ENCODE measurements at regions not wholly inside any gene's neighbourhood (a gene's known extent, or its start where the extent isn't known, plus 50 kb on each side); places are given as distances from the start of the nearest gene placed in this dataset.
"Not testable (repeated sequence)": the region's sequence is repeated elsewhere in the genome, so short reads cannot be mapped to it uniquely, and the experiment has no call there.

DNA sequence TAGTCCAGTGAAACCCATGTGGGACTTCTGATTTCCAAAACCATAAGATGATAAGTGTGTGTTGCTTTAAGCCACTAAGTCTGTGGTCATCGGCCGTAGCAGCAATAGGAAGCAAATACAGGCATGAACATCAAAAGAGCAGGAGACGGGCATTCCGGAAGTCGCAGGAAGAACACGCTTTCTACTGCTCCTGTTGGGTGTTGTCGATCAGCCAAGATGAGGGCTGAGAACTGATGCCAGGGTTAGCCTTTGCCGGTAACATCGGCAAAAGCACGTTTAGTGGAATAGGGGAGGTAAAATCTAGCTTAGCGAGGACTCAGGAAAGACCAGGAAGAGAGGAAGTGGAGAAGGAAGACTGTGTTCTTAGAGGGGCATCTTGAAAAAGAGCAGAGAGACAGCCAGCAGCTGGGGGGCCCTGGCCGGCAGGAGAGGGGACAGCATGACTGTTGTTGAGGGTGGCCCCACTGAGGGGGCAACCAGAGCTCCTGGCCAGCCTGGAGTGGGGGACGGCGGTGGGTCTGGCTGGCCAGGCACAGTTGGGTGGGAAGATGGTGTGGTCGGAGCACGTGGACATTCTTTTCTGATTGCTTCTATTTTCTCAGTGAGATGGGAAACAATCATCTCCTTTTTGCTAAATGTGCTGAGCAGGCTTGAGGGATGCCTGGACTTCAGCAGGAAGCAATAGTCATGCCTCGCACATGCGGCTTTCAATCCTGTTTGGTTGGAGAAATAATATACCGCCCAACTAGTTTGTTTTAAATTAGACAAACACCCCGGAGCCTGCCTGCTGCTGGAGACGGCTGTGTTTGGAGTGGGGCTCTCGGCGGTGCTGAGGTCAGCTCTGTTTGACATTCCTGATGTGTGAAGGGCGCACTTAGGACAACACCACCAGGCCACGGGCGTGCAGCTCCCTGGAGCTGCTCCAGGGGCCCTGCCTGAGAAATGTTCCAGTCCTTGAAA lies 109.9 kb downstream of the METRNL start:
- peak; percentile 40 to 60 for ATAC-seq
- Histone ChIP-seq H3K4me1 (ENCODE audit: control insufficient read depth, insufficient read depth, low read length) (no peaks in the 10 kb centered on the region), H3K27me3 (ENCODE audit: control insufficient read depth, insufficient read depth) (no peaks in the 10 kb centered on the region), H3K4me3 (ENCODE audit: low read length) (no peak overlapping the region), H3K9me3 (ENCODE audit: control insufficient read depth, low read length) (no peaks in the 10 kb centered on the region), H3K27ac (ENCODE audit: low read length) (no peak overlapping the region)
- DNase-seq: peak; percentile 45 to 76 (median 63)
- intact Hi-C loops (cut with DNase I): no loop called here
- 69% methylated on average over 26 of the region's 26 CpGs for WGBS

- ATAC-seq: no peak
- Histone ChIP-seq H3K4me3 (ENCODE audit: low read length) (no peak overlapping the region), H3K4me1 (ENCODE audit: control insufficient read depth, insufficient read depth, low read length) (no peaks in the 10 kb centered on the region), H3K27ac (ENCODE audit: low read length) (no peak overlapping the region), H3K27me3 (ENCODE audit: control insufficient read depth, insufficient read depth) (no peaks in the 10 kb centered on the region), H3K9me3 (ENCODE audit: control insufficient read depth, low read length) (no peaks in the 10 kb centered on the region)
- peak in 1 of 3 donors; percentile 12 for DNase-seq
- intact Hi-C loops (cut with DNase I): no loop called here
- 72% methylated on average over 12 of the region's 12 CpGs for WGBS
Measured at GRCh38 chr17:83190004-83190385, 110.6 kb downstream of the METRNL start.

DNA sequence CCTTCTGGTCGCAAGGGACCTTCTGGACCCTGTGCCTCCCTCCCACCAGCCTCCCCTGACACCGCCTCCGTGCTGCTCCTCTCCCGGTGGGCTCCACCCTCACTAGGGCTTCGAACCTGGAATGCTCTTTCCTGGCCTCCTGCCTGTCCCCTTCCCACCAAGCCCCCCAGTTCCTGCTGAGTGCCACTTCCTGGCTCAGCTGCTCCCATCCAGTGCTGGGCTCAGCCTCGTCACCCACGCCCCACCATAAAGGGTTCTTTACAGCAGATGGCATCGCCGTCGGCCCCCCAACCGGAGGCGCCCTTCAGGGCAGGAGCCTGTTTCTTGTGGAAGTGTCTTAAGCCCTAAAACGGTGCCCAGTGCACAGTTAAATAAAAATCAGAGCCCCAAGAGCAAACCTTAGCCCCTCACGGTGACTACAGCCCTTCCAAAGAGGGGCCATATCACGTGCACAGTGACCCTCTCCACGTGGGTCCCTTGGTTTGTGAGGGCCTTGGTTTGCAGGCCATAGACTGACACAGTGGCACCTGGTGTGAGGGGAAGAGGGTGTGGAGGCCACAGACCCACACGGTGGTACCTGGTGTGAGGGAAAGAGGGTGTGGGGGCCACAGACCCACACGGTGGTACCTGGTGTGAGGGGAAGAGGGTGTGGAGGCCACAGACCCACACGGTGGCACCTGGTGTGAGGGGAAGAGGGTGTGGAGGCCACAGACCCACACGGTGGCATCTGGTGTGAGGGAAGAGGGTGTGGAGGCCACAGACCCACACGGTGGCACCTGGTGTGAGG lies 111.4 kb downstream of the METRNL start:
- intact Hi-C loops (cut with DNase I): no loop called here
- H3K4me3 ChIP-seq (ENCODE audit: low read length): no peak overlapping the region
- H3K4me1 ChIP-seq (ENCODE audit: control insufficient read depth, insufficient read depth, low read length): peaks cover 5% of the 10 kb centered on the region
- ATAC-seq: no peak
- H3K27ac ChIP-seq (ENCODE audit: low read length): no peak overlapping the region
- DNase-seq: peak in 2 of 3 donors; percentile 44 to 50
- no peaks in the 10 kb centered on the region for H3K27me3 ChIP-seq (ENCODE audit: control insufficient read depth, insufficient read depth)
- no peaks in the 10 kb centered on the region for H3K9me3 ChIP-seq (ENCODE audit: control insufficient read depth, low read length)
- 92% methylated on average over 21 of the region's 21 CpGs for WGBS

DNA sequence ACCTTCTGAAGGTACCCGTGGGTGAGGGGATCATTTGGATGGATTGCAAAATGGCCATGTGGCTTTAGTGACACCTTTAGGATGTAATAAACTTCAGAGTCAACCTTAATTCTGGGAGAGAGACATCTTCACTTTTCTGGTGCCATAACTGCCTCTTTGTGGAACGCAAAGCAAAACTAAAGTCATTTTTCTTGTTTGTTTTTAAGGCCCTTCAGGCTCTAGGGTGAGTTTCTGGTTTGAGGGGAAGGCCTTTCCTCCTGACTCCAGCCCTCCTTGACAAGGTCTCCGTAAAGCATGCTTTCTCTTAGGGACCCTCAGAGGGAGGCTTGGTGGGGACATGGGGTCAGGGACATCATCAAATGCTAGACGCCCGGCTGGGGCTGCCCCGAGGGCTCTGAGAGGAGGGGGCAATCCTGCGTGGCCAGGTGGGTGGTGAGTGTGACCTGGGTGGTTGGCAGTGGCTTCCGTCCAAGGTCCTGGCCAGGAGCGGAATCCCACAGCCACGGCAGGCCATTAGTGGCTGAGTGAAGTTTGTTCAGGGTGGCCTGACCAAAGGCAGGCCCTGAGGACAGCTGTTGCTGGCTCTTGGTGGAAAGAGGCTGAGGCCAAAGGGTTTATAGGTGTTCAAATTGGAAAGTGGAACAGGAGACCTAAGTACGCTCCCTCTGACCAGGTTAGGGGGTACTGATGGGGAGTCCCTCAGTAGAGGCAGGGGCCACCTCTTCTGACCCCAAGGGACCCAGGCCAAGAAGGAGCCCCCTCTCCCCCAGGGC lies 112.2 kb downstream of the METRNL start:
- no peaks in the 10 kb centered on the region for H3K27me3 ChIP-seq (ENCODE audit: control insufficient read depth, insufficient read depth)
- H3K9me3 ChIP-seq (ENCODE audit: control insufficient read depth, low read length): no peaks in the 10 kb centered on the region
- intact Hi-C loops (cut with DNase I): no loop called here
- H3K27ac ChIP-seq (ENCODE audit: low read length): no peak overlapping the region
- 94% methylated on average over 11 of the region's 11 CpGs for WGBS
- H3K4me3 ChIP-seq (ENCODE audit: low read length): no peak overlapping the region
- peaks cover 10% of the 10 kb centered on the region for H3K4me1 ChIP-seq (ENCODE audit: control insufficient read depth, insufficient read depth, low read length)
- DNase-seq: peak in 1 of 3 donors; percentile 56
- ATAC-seq: no peak

DNA sequence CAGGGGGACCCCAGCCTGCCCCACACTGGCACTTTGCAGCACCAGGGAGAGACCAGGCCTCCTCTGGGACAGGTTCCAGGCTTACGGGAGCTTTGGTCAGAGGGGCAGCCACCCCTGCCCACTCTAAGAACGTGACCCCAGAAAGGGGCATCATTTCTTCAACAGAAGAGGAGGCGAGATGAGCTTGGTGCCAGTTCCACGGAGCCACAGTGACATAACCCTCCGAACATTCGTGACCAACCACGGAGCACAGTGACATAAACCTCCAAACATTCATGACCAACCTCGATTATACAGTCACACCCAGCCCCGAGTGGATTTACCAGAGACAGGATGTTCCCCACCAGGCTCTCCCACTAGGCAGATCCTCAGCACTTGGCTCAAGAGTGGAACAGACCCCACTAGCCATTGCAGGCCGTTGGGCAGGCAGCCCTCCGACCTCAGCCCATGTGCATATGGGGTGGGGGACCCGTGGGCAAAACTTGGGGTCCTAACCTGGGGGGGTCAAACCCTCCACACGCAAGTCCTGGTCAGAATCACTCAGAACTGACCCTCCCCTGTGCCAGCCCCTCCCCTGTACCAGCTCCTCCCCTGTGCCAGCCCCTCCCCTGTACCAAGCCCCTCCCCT lies 112.9 kb downstream of the METRNL start:
- WGBS: 74% methylated on average over 13 of the region's 13 CpGs
- Histone ChIP-seq H3K27ac (ENCODE audit: low read length) (no peak overlapping the region), H3K4me1 (ENCODE audit: control insufficient read depth, insufficient read depth, low read length) (peaks cover 10% of the 10 kb centered on the region), H3K4me3 (ENCODE audit: low read length) (no peak overlapping the region), H3K9me3 (ENCODE audit: control insufficient read depth, low read length) (no peaks in the 10 kb centered on the region), H3K27me3 (ENCODE audit: control insufficient read depth, insufficient read depth) (no peaks in the 10 kb centered on the region)
- intact Hi-C loops (cut with DNase I): no loop called here
- DNase-seq (peak; percentile 27 to 40 (median 34)), ATAC-seq (no peak)

- H3K4me3 ChIP-seq (ENCODE audit: low read length); ATAC-seq; intact Hi-C loops (cut with DNase I); H3K27ac ChIP-seq (ENCODE audit: low read length); H3K27me3 ChIP-seq (ENCODE audit: control insufficient read depth, insufficient read depth); H3K9me3 ChIP-seq (ENCODE audit: control insufficient read depth, low read length); H3K4me1 ChIP-seq (ENCODE audit: control insufficient read depth, insufficient read depth, low read length): not testable (repeated sequence)
- WGBS: 50% methylated on average over 2 of the region's 2 CpGs
- peak in 2 of 3 donors; percentile 46 to 53 for DNase-seq
Measured at GRCh38 chr17:83192789-83193335, 113.5 kb downstream of the METRNL start.

GRCh38 chr17:83193336-83194185 lies 114.2 kb downstream of the METRNL start:
- 68% methylated on average over 13 of the region's 13 CpGs for WGBS
- DNase-seq: peak; percentile 21 to 65 (median 64)
- no peak for ATAC-seq
- no peak overlapping the region for H3K4me3 ChIP-seq (ENCODE audit: low read length)
- no peaks in the 10 kb centered on the region for H3K9me3 ChIP-seq (ENCODE audit: control insufficient read depth, low read length)
- no peak overlapping the region for H3K27ac ChIP-seq (ENCODE audit: low read length)
- H3K4me1 ChIP-seq (ENCODE audit: control insufficient read depth, insufficient read depth, low read length): peaks cover 10% of the 10 kb centered on the region
- intact Hi-C loops (cut with DNase I): no loop called here
- H3K27me3 ChIP-seq (ENCODE audit: control insufficient read depth, insufficient read depth): no peaks in the 10 kb centered on the region

GRCh38 chr17:83194186-83194561 lies 114.8 kb downstream of the METRNL start:
- no peak overlapping the region for H3K4me3 ChIP-seq (ENCODE audit: low read length)
- no peaks in the 10 kb centered on the region for H3K27me3 ChIP-seq (ENCODE audit: control insufficient read depth, insufficient read depth)
- no peak for ATAC-seq
- intact Hi-C loops (cut with DNase I): no loop called here
- H3K4me1 ChIP-seq (ENCODE audit: control insufficient read depth, insufficient read depth, low read length): peaks cover 10% of the 10 kb centered on the region
- WGBS: 76% methylated on average over 7 of the region's 7 CpGs
- H3K27ac ChIP-seq (ENCODE audit: low read length): no peak overlapping the region
- peak in 2 of 3 donors; percentile 30 to 39 for DNase-seq
- no peaks in the 10 kb centered on the region for H3K9me3 ChIP-seq (ENCODE audit: control insufficient read depth, low read length)

DNA sequence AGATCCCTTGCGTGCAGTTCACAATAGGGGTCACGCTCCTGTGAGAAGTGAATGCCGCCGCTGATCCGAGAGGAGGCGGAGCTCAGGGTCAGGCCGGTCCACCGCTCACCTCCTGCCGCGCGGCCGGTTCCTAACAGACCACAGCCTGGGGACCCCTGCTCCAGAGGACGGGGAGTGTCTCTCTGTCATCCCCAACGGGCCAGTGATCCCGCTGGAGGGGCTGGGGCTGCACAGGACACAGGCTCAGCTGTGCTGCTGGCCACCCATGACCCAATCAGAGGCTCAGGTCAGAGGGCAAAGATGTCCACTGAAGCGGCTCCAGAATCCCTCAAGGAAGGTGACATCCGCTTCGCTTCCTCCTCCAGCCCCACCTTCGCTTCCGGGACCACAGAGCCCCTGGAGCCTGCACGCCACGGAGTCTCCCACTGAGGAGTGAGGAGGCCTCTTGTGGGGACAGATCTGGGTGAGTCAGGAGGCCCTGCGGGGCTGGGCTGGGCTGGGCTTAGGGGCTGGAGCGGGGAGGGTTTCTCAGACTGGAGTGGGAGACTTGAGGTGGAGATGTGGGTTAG lies 115.4 kb downstream of the METRNL start:
- 95% methylated on average over 24 of the region's 24 CpGs for WGBS
- Histone ChIP-seq H3K9me3 (ENCODE audit: control insufficient read depth, low read length) (no peaks in the 10 kb centered on the region), H3K27me3 (ENCODE audit: control insufficient read depth, insufficient read depth) (no peaks in the 10 kb centered on the region), H3K4me3 (ENCODE audit: low read length) (no peak overlapping the region), H3K4me1 (ENCODE audit: control insufficient read depth, insufficient read depth, low read length) (peaks cover 10% of the 10 kb centered on the region), H3K27ac (ENCODE audit: low read length) (no peak overlapping the region)
- DNase-seq (peak in 2 of 3 donors; percentile 45 to 52), ATAC-seq (no peak)
- intact Hi-C loops (cut with DNase I): no loop called here

All from right cardiac atrium (tissue), 5 donors.